Stimulated activated CD8-positive, alpha-beta memory T cell treated with anti-CD3 and anti-CD28 coated beads, Interleukin-2, amount 100 ng/mL, for 48 hours (primary cell): ENCODE measurements at regions not wholly inside any gene's neighbourhood (a gene's known extent, or its start where the extent isn't known, plus 50 kb on each side); places are given as distances from the start of the nearest gene placed in this dataset.
"Not testable (repeated sequence)": the region's sequence is repeated elsewhere in the genome, so short reads cannot be mapped to it uniquely, and the experiment has no call there.

Source experiments
- DNase-seq, 2 donors: peaks; one replicate each; pipeline ENCODE4 v3.0.0-alpha.2; 2020; ENCODE audit warnings: low read depth in 2 of 2

- DNase-seq: no peak
Measured at GRCh38 chr13:58488251-58488650, 856.7 kb downstream of the PCDH17 start.

DNA sequence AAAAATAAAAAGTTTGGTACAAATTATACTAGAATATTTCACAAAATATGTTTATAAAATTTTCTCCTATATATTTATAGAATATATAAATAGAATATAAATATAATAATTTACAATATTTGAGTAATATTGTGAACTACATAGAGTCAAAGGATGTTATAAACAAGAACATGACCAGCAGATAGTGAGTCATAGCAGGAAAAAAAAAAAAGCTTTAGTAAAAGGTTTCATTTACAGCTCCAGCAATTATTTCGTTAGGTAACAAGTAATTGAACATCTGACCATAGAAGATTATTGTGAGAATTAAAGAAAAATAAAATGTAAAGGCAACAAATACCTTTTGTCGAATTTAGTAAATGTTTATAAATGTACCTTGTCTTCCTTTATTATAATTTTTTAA is 864.1 kb downstream of the PCDH17 start:
- no peak for DNase-seq

DNA sequence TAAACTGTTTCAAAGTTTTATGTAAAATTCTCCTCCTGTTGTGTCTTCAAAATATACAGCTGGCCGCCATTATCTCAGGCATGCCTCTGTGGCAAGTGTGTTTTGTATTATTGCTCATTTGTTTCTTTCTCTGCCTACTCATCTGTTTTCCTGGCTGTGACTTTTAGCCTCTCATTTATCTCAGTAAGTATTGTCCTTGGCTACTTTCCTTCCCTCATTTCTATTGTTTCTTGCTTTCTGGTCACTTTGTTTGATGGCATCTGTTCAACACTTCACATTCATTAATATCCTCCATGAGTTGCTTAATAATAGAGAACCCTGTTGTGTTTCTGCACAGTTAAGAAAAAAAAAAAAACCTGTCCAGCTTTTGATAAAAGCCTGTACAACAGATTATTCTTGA is 869.4 kb downstream of the PCDH17 start:
- no peak for DNase-seq

- DNase-seq: not testable (repeated sequence)
Measured at GRCh38 chr13:58504202-58504700, 872.7 kb downstream of the PCDH17 start.

GRCh38 chr13:58505262-58505920 is 873.8 kb downstream of the PCDH17 start:
- DNase-seq: not testable (repeated sequence)

- DNase-seq: no peak
Measured at GRCh38 chr13:58528351-58528750, 896.8 kb downstream of the PCDH17 start.

- DNase-seq: no peak
Measured at GRCh38 chr13:58531614-58532013, 900.1 kb downstream of the PCDH17 start.

DNA sequence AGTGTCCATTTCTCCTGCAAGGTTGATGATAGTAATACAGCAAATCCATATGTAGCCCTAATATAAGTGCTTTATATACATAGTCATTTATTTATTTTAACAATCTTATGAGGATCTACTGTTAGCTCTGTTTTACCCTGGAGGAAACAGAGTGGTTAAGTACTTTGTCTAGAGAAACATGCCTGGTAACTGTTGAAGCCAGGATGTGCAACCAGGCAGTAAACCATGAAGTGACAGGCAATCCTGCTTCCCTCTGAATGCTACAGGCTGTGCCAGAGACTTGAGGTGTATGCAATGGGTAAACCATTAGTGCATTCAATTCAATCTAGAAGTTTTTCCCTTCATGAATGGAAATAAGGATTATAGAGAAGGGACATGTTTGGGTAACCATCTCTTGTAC is 911.0 kb downstream of the PCDH17 start:
- no peak for DNase-seq

DNA sequence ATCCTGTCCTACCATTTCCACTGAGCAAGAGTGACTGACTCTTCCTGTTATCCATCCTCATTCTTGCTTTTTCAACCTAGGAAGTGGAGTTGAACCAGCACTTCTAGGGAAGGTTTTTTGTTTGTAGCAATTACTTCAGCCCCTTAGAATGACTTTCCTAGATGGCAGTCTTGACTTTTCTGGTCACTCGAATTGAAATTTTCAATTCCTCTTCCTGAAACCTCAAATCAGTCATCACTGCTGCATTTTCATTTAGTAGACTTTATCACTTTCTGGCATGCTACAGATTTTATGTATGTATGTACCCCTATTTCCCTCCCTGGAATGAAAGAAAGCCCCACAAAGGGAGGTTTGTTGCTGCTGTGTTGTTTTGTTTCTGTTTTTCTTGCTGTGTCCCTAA is 915.9 kb downstream of the PCDH17 start:
- DNase-seq: no peak

DNA sequence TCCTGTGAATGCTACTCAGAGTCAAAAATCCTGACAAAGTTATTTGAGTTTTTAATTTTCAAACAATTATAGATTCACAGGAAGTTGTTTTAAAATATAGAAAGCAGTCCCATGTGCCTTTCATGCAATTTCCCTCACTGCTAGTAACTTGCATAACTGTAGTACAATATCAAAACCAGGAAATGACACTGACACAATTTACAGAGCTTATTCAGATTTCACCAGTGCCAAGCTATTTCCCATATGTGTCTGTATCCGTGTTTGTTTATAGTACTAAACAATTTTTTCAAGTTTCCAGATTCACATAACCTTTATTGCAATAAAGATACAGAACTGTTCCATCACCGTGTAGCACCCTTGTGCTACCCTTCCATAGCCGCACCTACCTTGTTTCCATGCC is 934.6 kb downstream of the PCDH17 start:
- DNase-seq: no peak

DNA sequence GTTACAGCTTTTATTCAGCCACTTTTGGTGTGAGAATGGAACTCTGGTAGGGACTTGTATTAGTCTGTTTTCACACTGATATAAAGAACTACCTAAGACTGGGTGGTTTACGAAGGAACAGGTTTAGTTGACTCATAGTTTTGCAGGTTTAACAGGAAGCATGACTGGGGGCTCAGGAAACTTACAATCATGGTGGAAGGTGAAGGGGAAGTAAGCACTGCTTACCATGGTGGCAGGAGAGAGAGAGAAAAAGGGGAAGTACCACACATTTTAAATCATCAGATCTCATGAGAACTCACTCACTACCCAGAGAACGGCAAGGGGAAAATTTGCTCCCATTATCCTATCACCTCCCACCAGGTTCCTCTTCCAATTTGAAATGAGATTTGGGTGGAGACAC is 942.2 kb downstream of the PCDH17 start:
- no peak for DNase-seq

DNA sequence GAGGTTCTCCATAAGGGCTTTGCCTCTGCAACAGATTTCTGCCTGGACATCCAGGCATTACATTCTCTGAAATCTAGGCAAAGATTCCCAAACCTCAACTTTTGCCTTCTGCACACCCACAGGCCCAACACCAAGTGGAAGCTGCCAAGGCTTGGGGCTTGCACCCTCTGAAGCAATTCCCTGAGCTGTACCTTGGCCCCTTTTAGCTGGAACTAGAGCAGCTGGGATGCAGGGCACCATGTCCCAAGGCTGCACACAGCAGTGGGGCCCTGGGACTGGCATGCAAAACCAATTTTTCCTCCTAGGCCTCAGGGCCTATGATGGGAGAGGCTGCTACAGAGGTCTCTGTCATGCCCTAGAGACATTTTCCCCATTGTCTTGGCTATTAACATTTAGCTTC is 943.2 kb downstream of the PCDH17 start:
- DNase-seq: no peak

GRCh38 chr13:58579468-58579867 is 947.9 kb downstream of the PCDH17 start:
- no peak for DNase-seq

DNA sequence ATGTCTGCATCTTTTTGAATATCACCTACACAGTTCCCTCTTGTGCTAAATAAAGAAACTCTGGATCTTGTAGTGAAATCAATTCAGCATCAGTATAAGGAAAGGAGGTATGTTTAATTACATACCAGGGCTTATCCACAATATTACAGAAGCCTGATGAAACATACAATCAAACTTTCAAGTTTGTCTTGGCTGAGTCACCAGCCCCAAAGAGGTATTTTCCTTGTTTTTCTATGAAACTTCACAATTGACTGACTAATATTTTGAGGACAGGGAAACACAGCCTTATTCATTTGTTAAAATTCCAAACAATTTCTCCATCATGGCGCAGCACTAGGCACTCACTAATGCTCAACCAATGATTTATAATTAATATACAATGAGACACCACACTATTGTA is 952.4 kb downstream of the PCDH17 start:
- no peak for DNase-seq

DNA sequence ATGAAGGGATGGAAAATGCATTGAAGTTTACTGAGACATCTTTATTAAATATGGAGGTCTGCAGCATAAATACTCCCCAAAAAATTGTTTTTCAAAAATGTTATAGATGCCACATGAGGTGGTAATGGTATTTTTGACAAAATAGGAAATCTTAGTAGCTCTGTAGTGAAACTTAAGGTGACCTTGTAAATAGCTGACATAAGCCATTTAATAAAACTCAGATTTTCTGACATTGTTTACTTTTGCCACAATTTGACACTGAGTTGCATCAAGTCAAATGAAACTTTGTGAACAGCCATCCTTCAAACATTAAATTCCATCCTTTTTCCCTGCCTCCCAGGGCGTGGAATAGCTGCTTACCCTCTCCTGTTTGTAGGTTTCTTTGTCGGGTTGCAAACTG is 953.1 kb downstream of the PCDH17 start:
- no peak for DNase-seq

- no peak for DNase-seq
Measured at GRCh38 chr13:58587183-58587582, 955.6 kb downstream of the PCDH17 start.

GRCh38 chr13:58592052-58592451 is 960.5 kb downstream of the PCDH17 start:
- no peak for DNase-seq

- DNase-seq: no peak
Measured at GRCh38 chr13:58592786-58593185, 961.2 kb downstream of the PCDH17 start.

- DNase-seq: no peak
Measured at GRCh38 chr13:58594747-58595600, 963.4 kb downstream of the PCDH17 start.

- DNase-seq: no peak
Measured at GRCh38 chr13:58597552-58597951, 966.0 kb downstream of the PCDH17 start.

- DNase-seq: no peak
Measured at GRCh38 chr13:58598241-58598640, 966.7 kb downstream of the PCDH17 start.

- no peak for DNase-seq
Measured at GRCh38 chr13:58611117-58611516, 979.6 kb downstream of the PCDH17 start.
